ENCODE measurements at regions not wholly inside any gene's neighbourhood (a gene's known extent, or its start where the extent isn't known, plus 50 kb on each side); places are given as distances from the start of the nearest gene placed in this dataset.
A peak's percentile ranks its signal among the peaks of the same experiment; 100 is the strongest.

DNA sequence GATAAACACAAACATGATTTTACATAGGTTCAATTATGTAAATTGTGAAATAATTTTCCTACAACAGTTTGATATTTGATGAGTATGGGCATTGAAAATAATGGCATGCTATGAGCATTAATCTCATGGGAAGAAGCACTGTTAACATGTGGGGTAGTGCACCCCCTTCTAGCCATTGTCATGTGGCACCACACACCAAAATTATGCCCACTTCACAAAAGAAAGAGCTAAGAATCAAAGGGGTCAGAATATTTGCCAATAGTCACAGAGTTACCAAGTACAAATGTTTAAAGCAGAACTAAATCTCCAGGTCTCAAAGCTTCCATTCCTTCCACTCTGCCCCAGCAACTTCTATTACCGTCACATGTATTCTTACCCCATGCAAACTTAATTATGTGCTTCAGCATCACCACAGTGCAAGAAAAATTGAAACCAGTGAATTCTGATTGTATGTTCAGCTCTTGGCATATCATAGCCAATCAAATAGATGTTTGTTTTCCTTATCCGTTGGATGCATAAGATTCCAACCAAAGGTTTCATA, 1273.8 kb downstream of the FAM181B start:
- H3K4me2 ChIP-seq (ENCODE audit: control insufficient read depth, insufficient read depth): no peak overlapping the region
- H3K9me3 ChIP-seq (replicated peaks; ENCODE audit: control insufficient read depth, insufficient read depth, low read length): no peaks in the 10 kb centered on the region
- intact Hi-C loops (cut with micrococcal nuclease; ENCODE audit: unreplicated experiment) (no loop called here), in situ Hi-C loops (cut with MboI) (no loop called here)
- SMC1A ChIA-PET (ENCODE audit: uncharacterized antibody, unreplicated experiment): interaction anchor here (0.6 kb wide), 1 partner anchor 794 kb away, joined by 3 read pairs; no protein-coding TSS in a partner anchor
- H3K36me3 ChIP-seq (ENCODE audit: control insufficient read depth in 2 of 2, insufficient read depth in 2 of 2, low read length in 1 of 2): no peaks in the 10 kb centered on the region
- no peak overlapping the region for H3K27ac ChIP-seq (ENCODE audit: control insufficient read depth, insufficient read depth)
- TF ChIP-seq POU2F2 (IDR thresholded peaks at IDR 0.05; ENCODE audit: borderline replicate concordance, low read depth, low read length) (no peak), BCL11A (IDR thresholded peaks at IDR 0.05; ENCODE audit: low read depth, low read length) (no peak), CHD2 (IDR thresholded peaks at IDR 0.05; ENCODE audit: borderline replicate concordance, low read depth, low read length) (no peak)
- TF ChIP-seq, protein P1, sequence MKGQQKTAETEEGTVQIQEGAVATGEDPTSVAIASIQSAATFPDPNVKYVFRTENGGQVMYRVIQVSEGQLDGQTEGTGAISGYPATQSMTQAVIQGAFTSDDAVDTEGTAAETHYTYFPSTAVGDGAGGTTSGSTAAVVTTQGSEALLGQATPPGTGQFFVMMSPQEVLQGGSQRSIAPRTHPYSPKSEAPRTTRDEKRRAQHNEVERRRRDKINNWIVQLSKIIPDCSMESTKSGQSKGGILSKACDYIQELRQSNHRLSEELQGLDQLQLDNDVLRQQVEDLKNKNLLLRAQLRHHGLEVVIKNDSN (IDR thresholded peaks at IDR 0.05; ENCODE audit: borderline replicate concordance, extremely low read length, insufficient read depth, low read depth, low read length): no peak
- H2AFZ ChIP-seq (ENCODE audit: control insufficient read depth, low read depth, low read length): no peak overlapping the region
- no peak overlapping the region for H3K4me3 ChIP-seq
- BruUV-seq (replicated peaks): no TSS peak
- no peaks in the 10 kb centered on the region for H3K27me3 ChIP-seq (replicated peaks in 1 of 2; ENCODE audit: control insufficient read depth in 2 of 2, insufficient read depth in 2 of 2, low read length in 1 of 2)
- no peak for ATAC-seq
- no peak for DNase-seq (ENCODE audit: low read depth, low spot score)
- H3K4me1 ChIP-seq (ENCODE audit: control insufficient read depth, insufficient read depth, low read length): no peaks in the 10 kb centered on the region
- no peaks in the 10 kb centered on the region for H3K79me2 ChIP-seq (ENCODE audit: control insufficient read depth, insufficient read depth, low read length)
- RAD21 ChIA-PET (ENCODE audit: unreplicated experiment): no interaction called here
- no peaks in the 10 kb centered on the region for H4K20me1 ChIP-seq (ENCODE audit: control insufficient read depth, insufficient read depth)
- FAIRE-seq: no peak
- CTCF ChIA-PET: no interaction called here
- H3K9ac ChIP-seq (ENCODE audit: control insufficient read depth, insufficient read depth, low read length): no peak overlapping the region
- POLR2A ChIA-PET: no interaction called here
- whole genome bisulfite sequencing (ENCODE audit: insufficient coverage, insufficient replicate concordance, low lambda C conversion rate, missing lambda C conversion rate): 42% methylated on average over 2 of the region's 2 CpGs

DNA sequence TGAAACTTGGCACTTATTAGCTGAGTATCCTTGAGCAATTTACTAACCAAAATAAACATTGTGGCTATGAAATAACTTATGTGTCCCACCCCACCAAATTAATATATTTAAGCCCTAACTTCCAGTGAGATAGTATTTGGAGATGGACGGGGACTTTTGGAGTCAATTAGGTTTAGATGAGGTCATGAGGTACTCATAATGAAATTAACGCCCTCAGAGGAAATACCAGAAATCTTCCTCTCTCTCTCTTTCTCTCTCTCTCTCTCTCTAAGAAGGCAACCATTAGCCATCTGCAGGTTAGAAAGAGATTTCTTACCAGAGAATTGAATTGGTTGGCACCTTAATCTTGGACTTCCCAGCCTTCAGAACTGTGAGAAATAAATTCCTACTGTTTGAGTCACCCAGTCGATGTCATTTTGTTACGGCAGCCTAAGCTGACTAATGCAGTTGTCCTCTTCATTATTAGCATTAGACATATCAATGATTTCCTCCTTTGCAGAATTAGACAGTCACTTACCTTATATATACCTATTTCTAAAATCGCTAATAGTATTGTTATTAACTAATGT, 1284.0 kb downstream of the FAM181B start:
- H4K20me1 ChIP-seq (ENCODE audit: control insufficient read depth, insufficient read depth): no peaks in the 10 kb centered on the region
- 30% methylated on average over 5 of the region's 5 CpGs for WGBS (ENCODE audit: insufficient coverage, insufficient replicate concordance, low lambda C conversion rate, missing lambda C conversion rate)
- H3K4me1 ChIP-seq (ENCODE audit: control insufficient read depth, insufficient read depth, low read length): no peaks in the 10 kb centered on the region
- H3K27me3 ChIP-seq (replicated peaks in 1 of 2; ENCODE audit: control insufficient read depth in 2 of 2, insufficient read depth in 2 of 2, low read length in 1 of 2): no peaks in the 10 kb centered on the region
- H3K9me3 ChIP-seq (replicated peaks; ENCODE audit: control insufficient read depth, insufficient read depth, low read length): no peaks in the 10 kb centered on the region
- no peak overlapping the region for H3K27ac ChIP-seq (ENCODE audit: control insufficient read depth, insufficient read depth)
- FAIRE-seq: no peak
- ATAC-seq: no peak; the same call in 2 of the 3 replicates
- H3K79me2 ChIP-seq (ENCODE audit: control insufficient read depth, insufficient read depth, low read length): no peaks in the 10 kb centered on the region
- BruUV-seq (replicated peaks): no TSS peak
- H3K36me3 ChIP-seq (ENCODE audit: control insufficient read depth in 2 of 2, insufficient read depth in 2 of 2, low read length in 1 of 2): no peaks in the 10 kb centered on the region
- H3K4me2 ChIP-seq (ENCODE audit: control insufficient read depth, insufficient read depth): no peak overlapping the region
- in situ Hi-C loops (cut with MboI) (no loop called here), intact Hi-C loops (cut with micrococcal nuclease; ENCODE audit: unreplicated experiment) (no loop called here)
- ChIA-PET POLR2A (no interaction called here), RAD21 (ENCODE audit: unreplicated experiment) (no interaction called here), CTCF (no interaction called here), SMC1A (ENCODE audit: uncharacterized antibody, unreplicated experiment) (interaction anchor here (0.7 kb wide), 1 partner anchor 1002 kb away, joined by 3 read pairs; no protein-coding TSS in a partner anchor)
- no peak overlapping the region for H3K4me3 ChIP-seq
- no peak overlapping the region for H2AFZ ChIP-seq (ENCODE audit: control insufficient read depth, low read depth, low read length)
- no peak overlapping the region for H3K9ac ChIP-seq (ENCODE audit: control insufficient read depth, insufficient read depth, low read length)
- no peak for DNase-seq (ENCODE audit: low read depth, low spot score)
- 0 out of 2 replicates have a peak, but pooled peaks have one; percentile 15 for TF ChIP-seq MTA2 (IDR thresholded peaks at IDR 0.05; ENCODE audit: low read depth)
- TF ChIP-seq HDAC6 (IDR thresholded peaks at IDR 0.05; ENCODE audit: unreplicated experiment): no peak
- peak; percentile 74 for TF ChIP-seq JUNB (IDR thresholded peaks at IDR 0.05)
- TF ChIP-seq RUNX3 (IDR thresholded peaks at IDR 0.05; ENCODE audit: low read length): peak; percentile 19; the same call in 1 of the 2 replicates
- TF ChIP-seq YY1 (IDR thresholded peaks at IDR 0.05; ENCODE audit: low read depth, low read length): no peak
- no peak for TF ChIP-seq IRF3 (IDR thresholded peaks at IDR 0.05)
- no peak for TF ChIP-seq MLLT1 (IDR thresholded peaks at IDR 0.05)
- TF ChIP-seq GABPA (IDR thresholded peaks at IDR 0.05; ENCODE audit: low read depth): no peak
